Kidney epithelial cell (primary cell): ENCODE measurements at regions not wholly inside any gene's neighbourhood (a gene's known extent, or its start where the extent isn't known, plus 50 kb on each side); places are given as distances from the start of the nearest gene placed in this dataset.

Source experiments
- DNase-seq: peaks from one replicate; pipeline ENCODE4 v3.0.0-alpha.2; 2010; ENCODE audit warnings: low read depth
- H3K27me3 ChIP-seq: 2 replicates; pipeline ENCODE4 v1.6.0; 2011; ENCODE audit warnings: low read length; ENCODE audit not compliant: control insufficient read depth, insufficient read depth
- H3K36me3 ChIP-seq: 2 replicates; pipeline ENCODE4 v1.5.1; 2011; ENCODE audit warnings: low read length; ENCODE audit not compliant: control insufficient read depth, insufficient read depth
- H3K4me3 ChIP-seq: 2 replicates; pipeline ENCODE4 v1.5.1; 2011; ENCODE audit warnings: low read depth, mild to moderate bottlenecking, control low read depth, low read length
- CTCF ChIP-seq: IDR thresholded peaks from 2 replicates; pipeline ENCODE4 v1.5.1; 2011; ENCODE audit warnings: mild to moderate bottlenecking, moderate library complexity, low read length, control low read depth, inconsistent platforms; ENCODE audit not compliant: insufficient read depth, poor library complexity, severe bottlenecking

GRCh38 chr10:117931078-117931477 lies 115.7 kb downstream of the RAB11FIP2 start:
- Histone ChIP-seq H3K27me3 (no peaks in the 10 kb centered on the region), H3K36me3 (no peaks in the 10 kb centered on the region), H3K4me3 (no peak overlapping the region)
- no peak for TF ChIP-seq CTCF
- no peak for DNase-seq

- no peak for DNase-seq
- Histone ChIP-seq H3K4me3 (no peak overlapping the region), H3K36me3 (no peaks in the 10 kb centered on the region), H3K27me3 (no peaks in the 10 kb centered on the region)
- no peak for TF ChIP-seq CTCF
These were observed 113.7 kb downstream of the RAB11FIP2 start for GRCh38 chr10:117933036-117933435.

GRCh38 chr10:117934477-117934876 lies 112.3 kb downstream of the RAB11FIP2 start:
- H3K4me3 ChIP-seq, result no peak overlapping the region
- no peaks in the 10 kb centered on the region for H3K36me3 ChIP-seq
- no peak for TF ChIP-seq CTCF
- no peaks in the 10 kb centered on the region for H3K27me3 ChIP-seq
- no peak for DNase-seq

GRCh38 chr10:117936141-117936540 lies 110.6 kb downstream of the RAB11FIP2 start:
- no peaks in the 10 kb centered on the region for H3K27me3 ChIP-seq
- H3K36me3 ChIP-seq, result no peaks in the 10 kb centered on the region
- DNase-seq, result no peak
- TF ChIP-seq CTCF, result no peak
- H3K4me3 ChIP-seq, result no peak overlapping the region

GRCh38 chr10:117936566-117936965 lies 110.2 kb downstream of the RAB11FIP2 start:
- DNase-seq, result no peak
- H3K36me3 ChIP-seq, result no peaks in the 10 kb centered on the region
- no peak for TF ChIP-seq CTCF

GRCh38 chr10:117936976-117937375 lies 109.8 kb downstream of the RAB11FIP2 start:
- no peak overlapping the region for H3K4me3 ChIP-seq
- no peak for TF ChIP-seq CTCF
- H3K36me3 ChIP-seq, result no peaks in the 10 kb centered on the region
- DNase-seq, result no peak
- no peaks in the 10 kb centered on the region for H3K27me3 ChIP-seq

More at GRCh38 chr10:117936566-117936965, 110.2 kb downstream of the RAB11FIP2 start:
- H3K27me3 ChIP-seq, result no peaks in the 10 kb centered on the region
- no peak overlapping the region for H3K4me3 ChIP-seq
